Endothelial cell (in vitro differentiated cells): ENCODE measurements at regions not wholly inside any gene's neighbourhood (a gene's known extent, or its start where the extent isn't known, plus 50 kb on each side); places are given as distances from the start of the nearest gene placed in this dataset.
"Not testable (repeated sequence)": the region's sequence is repeated elsewhere in the genome, so short reads cannot be mapped to it uniquely, and the experiment has no call there.

Experiments used
- DNase-seq: peaks from one replicate; pipeline ENCODE4 v3.0.0; 2021; ENCODE audit warnings: low spot score
- H3K27ac Mint-ChIP-seq: one replicate; pipeline ENCODE4 v1.8.0; 2021; ENCODE audit warnings: mixed read lengths, inconsistent platforms; ENCODE audit not compliant: unreplicated experiment
- H3K27me3 Mint-ChIP-seq: one replicate; pipeline ENCODE4 v1.8.0; 2021; ENCODE audit warnings: mild to moderate bottlenecking, moderate library complexity, mixed read lengths, inconsistent platforms; ENCODE audit not compliant: unreplicated experiment
- H3K36me3 Mint-ChIP-seq: one replicate; pipeline ENCODE4 v1.8.0; 2021; ENCODE audit warnings: mild to moderate bottlenecking, low read depth, mixed read lengths, inconsistent platforms; ENCODE audit not compliant: unreplicated experiment
- H3K4me1 Mint-ChIP-seq: one replicate; pipeline ENCODE4 v1.8.0; 2021; ENCODE audit warnings: mild to moderate bottlenecking, mixed read lengths, inconsistent platforms; ENCODE audit not compliant: unreplicated experiment
- H3K4me3 Mint-ChIP-seq: one replicate; pipeline ENCODE4 v1.8.0; 2021; ENCODE audit warnings: mild to moderate bottlenecking, mixed read lengths, inconsistent platforms; ENCODE audit not compliant: unreplicated experiment
- H3K9me3 Mint-ChIP-seq: one replicate; pipeline ENCODE4 v1.8.0; 2021; ENCODE audit warnings: mixed read lengths, inconsistent platforms; ENCODE audit not compliant: unreplicated experiment
- TF ChIP-seq, protein P1 (sequence below): fragments of 200-600 bp; sonication (generic); IDR thresholded peaks from one replicate; pipeline ENCODE4 v1.5.0; 2021; ENCODE audit warnings: antibody characterized with exemption; ENCODE audit not compliant: unreplicated experiment

GRCh38 chr14:44453433-44454171 lies 53.5 kb downstream of the FSCB start:
- no peak overlapping the region for H3K4me3 Mint-ChIP-seq
- TF ChIP-seq, protein P1, sequence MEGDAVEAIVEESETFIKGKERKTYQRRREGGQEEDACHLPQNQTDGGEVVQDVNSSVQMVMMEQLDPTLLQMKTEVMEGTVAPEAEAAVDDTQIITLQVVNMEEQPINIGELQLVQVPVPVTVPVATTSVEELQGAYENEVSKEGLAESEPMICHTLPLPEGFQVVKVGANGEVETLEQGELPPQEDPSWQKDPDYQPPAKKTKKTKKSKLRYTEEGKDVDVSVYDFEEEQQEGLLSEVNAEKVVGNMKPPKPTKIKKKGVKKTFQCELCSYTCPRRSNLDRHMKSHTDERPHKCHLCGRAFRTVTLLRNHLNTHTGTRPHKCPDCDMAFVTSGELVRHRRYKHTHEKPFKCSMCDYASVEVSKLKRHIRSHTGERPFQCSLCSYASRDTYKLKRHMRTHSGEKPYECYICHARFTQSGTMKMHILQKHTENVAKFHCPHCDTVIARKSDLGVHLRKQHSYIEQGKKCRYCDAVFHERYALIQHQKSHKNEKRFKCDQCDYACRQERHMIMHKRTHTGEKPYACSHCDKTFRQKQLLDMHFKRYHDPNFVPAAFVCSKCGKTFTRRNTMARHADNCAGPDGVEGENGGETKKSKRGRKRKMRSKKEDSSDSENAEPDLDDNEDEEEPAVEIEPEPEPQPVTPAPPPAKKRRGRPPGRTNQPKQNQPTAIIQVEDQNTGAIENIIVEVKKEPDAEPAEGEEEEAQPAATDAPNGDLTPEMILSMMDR = no peak
- H3K9me3 Mint-ChIP-seq = no peaks in the 10 kb centered on the region
- H3K4me1 Mint-ChIP-seq = peaks cover 13% of the 10 kb centered on the region
- H3K27me3 Mint-ChIP-seq = no peaks in the 10 kb centered on the region
- no peak for DNase-seq
- H3K36me3 Mint-ChIP-seq = peaks cover 4% of the 10 kb centered on the region
- H3K27ac Mint-ChIP-seq = no peak overlapping the region

DNA sequence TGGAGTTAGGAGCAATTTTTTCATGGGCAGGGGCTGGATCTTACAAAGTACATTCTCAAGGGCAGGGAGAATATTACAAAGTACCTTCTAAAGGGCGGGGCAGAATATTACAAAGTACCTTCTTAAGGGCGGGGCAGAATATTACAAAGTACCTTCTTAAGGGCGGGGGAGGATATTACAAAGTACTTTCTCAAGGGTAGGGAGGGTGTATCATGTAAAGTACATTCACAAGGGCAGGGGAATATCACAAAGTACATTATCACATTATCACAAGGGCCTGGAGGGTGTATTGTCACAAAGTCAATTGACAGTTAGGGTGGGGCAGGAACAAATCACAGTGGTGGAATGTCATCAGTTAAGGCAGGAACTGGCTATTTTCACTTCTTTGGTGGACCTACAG lies 56.9 kb downstream of the FSCB start:
- DNase-seq, H3K4me3 Mint-ChIP-seq, H3K27me3 Mint-ChIP-seq, H3K36me3 Mint-ChIP-seq, H3K9me3 Mint-ChIP-seq: not testable (repeated sequence)
- peaks cover 13% of the 10 kb centered on the region for H3K4me1 Mint-ChIP-seq
- H3K27ac Mint-ChIP-seq = peak overlapping the region; percentile 1

DNA sequence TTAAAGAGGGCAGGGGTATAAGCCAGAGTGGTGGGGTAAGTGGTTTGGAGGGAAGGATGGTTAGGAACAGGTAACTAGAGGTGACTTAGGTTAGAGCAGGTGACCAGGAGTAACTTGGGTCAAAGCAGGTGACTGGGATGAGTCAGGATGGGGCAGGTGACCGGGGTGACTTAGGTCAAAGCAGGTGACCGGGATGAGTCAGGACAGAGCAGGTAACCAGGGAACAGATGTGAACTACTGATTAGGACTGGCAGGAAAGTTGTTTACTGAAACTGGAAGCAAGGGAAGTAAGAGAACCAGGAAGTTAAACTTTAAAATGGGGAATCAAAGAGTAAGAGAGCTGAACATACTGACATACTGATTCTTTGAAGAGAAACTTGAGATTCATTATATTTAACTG lies 57.4 kb downstream of the FSCB start:
- H3K27me3 Mint-ChIP-seq = no peaks in the 10 kb centered on the region
- no peaks in the 10 kb centered on the region for H3K9me3 Mint-ChIP-seq
- H3K4me3 Mint-ChIP-seq = no peak overlapping the region
- H3K27ac Mint-ChIP-seq = peak overlapping the region; percentile 1
- H3K36me3 Mint-ChIP-seq = peaks cover 4% of the 10 kb centered on the region
- TF ChIP-seq, protein P1 = no peak
- no peak for DNase-seq
- H3K4me1 Mint-ChIP-seq = peaks cover 13% of the 10 kb centered on the region

DNA sequence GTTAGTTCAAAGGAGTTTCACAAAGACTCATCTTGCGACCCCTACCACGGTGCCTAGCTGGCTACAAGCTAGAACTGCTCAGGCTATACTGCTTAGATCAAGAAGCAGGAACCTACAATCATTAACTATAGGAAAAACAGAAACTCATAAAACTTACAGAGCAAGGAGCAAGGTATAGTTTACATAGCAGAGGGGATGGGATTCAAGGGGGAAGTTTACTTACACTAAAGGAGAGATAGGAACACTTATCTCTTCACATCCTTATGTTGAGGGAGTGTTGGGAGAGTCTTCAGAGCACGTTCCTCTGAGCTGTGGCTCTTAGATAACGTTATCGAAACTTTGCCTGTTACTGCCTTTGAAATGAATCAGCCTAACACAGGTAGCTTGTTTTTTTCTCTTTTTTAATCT lies 58.1 kb downstream of the FSCB start:
- H3K9me3 Mint-ChIP-seq = no peaks in the 10 kb centered on the region
- no peak overlapping the region for H3K27ac Mint-ChIP-seq
- peaks cover 4% of the 10 kb centered on the region for H3K36me3 Mint-ChIP-seq
- H3K4me3 Mint-ChIP-seq = no peak overlapping the region
- H3K27me3 Mint-ChIP-seq = no peaks in the 10 kb centered on the region
- peaks cover 13% of the 10 kb centered on the region for H3K4me1 Mint-ChIP-seq
- no peak for DNase-seq
- TF ChIP-seq, protein P1 = no peak

- Mint-ChIP-seq H3K27ac (no peak overlapping the region), H3K36me3 (peaks cover 4% of the 10 kb centered on the region), H3K9me3 (no peaks in the 10 kb centered on the region), H3K27me3 (no peaks in the 10 kb centered on the region), H3K4me1 (peaks cover 13% of the 10 kb centered on the region), H3K4me3 (no peak overlapping the region)
- no peak for DNase-seq
- TF ChIP-seq, protein P1 = no peak
These were observed 60.1 kb downstream of the FSCB start for GRCh38 chr14:44446965-44447364.
